ENCODE measurements at regions not wholly inside any gene's neighbourhood (a gene's known extent, or its start where the extent isn't known, plus 50 kb on each side); places are given as distances from the start of the nearest gene placed in this dataset.

DNA sequence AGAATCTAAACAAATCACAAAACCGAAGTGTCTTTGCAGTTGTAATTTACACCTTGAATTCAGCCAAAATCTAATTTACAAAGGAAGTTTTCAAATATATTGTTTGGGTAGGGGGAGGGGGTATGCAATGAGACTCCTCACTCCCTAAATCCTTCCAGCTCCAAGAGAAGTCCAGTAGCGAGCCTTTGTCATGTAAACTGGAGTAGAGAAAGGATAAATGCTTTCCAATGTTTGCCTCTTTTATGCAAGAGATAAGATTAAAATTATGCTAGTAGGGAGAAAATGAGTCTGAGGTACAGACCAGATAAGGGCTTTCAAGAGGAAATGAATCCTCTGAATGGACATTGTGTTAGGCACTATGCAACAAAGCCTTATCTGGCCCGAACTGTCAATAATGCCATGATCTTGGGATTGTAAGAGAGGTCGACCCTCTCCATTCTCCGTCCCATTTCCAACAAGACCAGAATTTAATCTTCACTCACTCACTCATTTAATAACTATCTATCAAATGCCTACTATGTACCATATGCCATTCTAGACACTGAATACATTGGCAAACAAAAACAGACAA lies 199.2 kb downstream of the LACC1 start:
- POLR2A ChIA-PET: no interaction called here
- DNase-seq (ENCODE audit: extremely low spot score): no peak
- CTCF ChIA-PET: no interaction called here
- TF ChIP-seq SP1 (IDR thresholded peaks at IDR 0.05) (no peak), ARNT (IDR thresholded peaks at IDR 0.05) (no peak), HDGF (IDR thresholded peaks at IDR 0.05; ENCODE audit: borderline replicate concordance) (no peak)

GRCh38 chr13:44079413-44080205 lies 199.9 kb downstream of the LACC1 start:
- CTCF ChIA-PET: no interaction called here
- DNase-seq (ENCODE audit: extremely low spot score): no peak
- TF ChIP-seq BHLHE40 (IDR thresholded peaks at IDR 0.05; ENCODE audit: borderline replicate concordance): no peak
- TF ChIP-seq PKNOX1 (IDR thresholded peaks at IDR 0.05): no peak
- TF ChIP-seq FOXA1 (IDR thresholded peaks at IDR 0.05): no peak
- POLR2A ChIA-PET: no interaction called here

DNA sequence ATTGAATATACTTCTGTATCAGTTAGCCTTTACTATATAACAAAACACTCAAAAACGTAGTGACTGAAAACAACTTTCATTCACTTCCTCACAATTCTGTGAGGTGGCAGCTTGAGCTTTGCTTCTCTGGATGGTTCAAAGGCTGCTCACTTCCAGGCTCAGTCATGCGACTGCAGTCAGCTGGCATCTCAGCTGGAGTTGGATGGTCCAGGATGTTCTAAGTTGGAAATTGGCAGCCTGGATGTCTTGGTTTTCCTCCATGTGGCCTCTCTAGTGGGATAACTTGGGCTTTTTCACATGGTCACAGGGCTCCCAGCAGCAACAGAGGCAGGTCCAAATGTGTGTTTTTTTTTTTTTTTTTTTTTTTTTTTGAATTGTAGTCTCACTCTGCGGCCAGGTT lies 204.4 kb downstream of the LACC1 start:
- POLR2A ChIA-PET: no interaction called here
- CTCF ChIA-PET: no interaction called here

DNA sequence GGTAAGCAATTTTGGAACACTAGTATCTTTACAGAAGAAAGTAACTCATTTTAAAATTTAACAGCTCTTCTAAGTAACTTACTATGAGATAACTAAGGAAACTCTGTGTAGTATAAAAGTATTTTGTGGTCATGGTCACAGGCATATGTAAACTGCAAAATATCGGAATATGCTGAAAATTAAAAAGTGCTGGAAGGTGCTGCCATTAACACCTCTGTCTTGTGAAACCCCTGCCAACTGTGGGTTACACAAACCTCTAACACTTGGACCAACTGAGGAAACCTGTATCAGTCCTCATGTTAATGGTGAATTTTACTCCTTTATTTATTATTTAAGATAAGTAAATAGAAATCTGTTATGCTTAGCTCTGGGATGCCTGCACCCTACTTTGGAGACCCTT lies 206.7 kb downstream of the LACC1 start:
- TF ChIP-seq TARDBP (IDR thresholded peaks at IDR 0.05) (no peak), FOXM1 (IDR thresholded peaks at IDR 0.05; ENCODE audit: borderline replicate concordance) (no peak), SP1 (IDR thresholded peaks at IDR 0.05) (no peak), FOXA1 (IDR thresholded peaks at IDR 0.05) (no peak), HDGF (IDR thresholded peaks at IDR 0.05; ENCODE audit: borderline replicate concordance) (no peak), SUZ12 (IDR thresholded peaks at IDR 0.05) (no peak), L3MBTL2 (conservative IDR thresholded peaks at IDR 0.05) (no peak), CTBP1 (IDR thresholded peaks at IDR 0.05; ENCODE audit: borderline replicate concordance) (no peak), PKNOX1 (IDR thresholded peaks at IDR 0.05) (no peak), BHLHE40 (IDR thresholded peaks at IDR 0.05; ENCODE audit: borderline replicate concordance) (no peak), NFRKB (IDR thresholded peaks at IDR 0.05) (no peak)
- DNase-seq (ENCODE audit: extremely low spot score): no peak
- CTCF ChIA-PET: no interaction called here
- POLR2A ChIA-PET: no interaction called here

More for the DNA sequence above, 204.4 kb downstream of the LACC1 start:
- no peak for DNase-seq (ENCODE audit: extremely low spot score)
- TF ChIP-seq ARNT (IDR thresholded peaks at IDR 0.05): no peak
- TF ChIP-seq HDGF (IDR thresholded peaks at IDR 0.05; ENCODE audit: borderline replicate concordance): no peak
- TF ChIP-seq BHLHE40 (IDR thresholded peaks at IDR 0.05; ENCODE audit: borderline replicate concordance): no peak
- TF ChIP-seq LEF1 (IDR thresholded peaks at IDR 0.05; ENCODE audit: borderline replicate concordance): no peak
- no peak for TF ChIP-seq SUZ12 (IDR thresholded peaks at IDR 0.05)
- no peak for TF ChIP-seq ELF4 (IDR thresholded peaks at IDR 0.05)
- no peak for TF ChIP-seq SP1 (IDR thresholded peaks at IDR 0.05)
- TF ChIP-seq TARDBP (IDR thresholded peaks at IDR 0.05): no peak
- TF ChIP-seq FOXA1 (IDR thresholded peaks at IDR 0.05): no peak
- no peak for TF ChIP-seq FOXK2 (IDR thresholded peaks at IDR 0.05)

DNA sequence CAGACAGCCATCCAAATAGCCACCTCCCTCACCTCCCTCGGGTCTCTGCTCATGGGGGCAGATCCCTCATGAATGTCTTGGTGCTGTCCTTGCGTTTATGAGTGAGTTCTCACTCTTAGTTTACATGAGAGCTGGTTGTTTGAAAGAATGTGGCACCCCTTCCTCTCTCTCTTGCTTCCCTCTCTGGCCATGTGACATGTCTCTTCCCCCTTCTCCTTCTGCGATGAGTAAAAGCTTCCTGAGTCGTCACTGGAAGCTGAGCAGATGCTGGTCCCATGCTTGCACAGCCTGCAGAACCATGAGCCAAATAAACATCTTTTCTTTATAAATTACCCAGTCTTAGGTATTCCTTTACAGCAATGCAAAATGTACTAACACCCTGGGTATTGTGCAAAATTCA lies 208.7 kb downstream of the LACC1 start:
- TF ChIP-seq FOXK2 (IDR thresholded peaks at IDR 0.05): no peak
- no peak for TF ChIP-seq LEF1 (IDR thresholded peaks at IDR 0.05; ENCODE audit: borderline replicate concordance)
- TF ChIP-seq PKNOX1 (IDR thresholded peaks at IDR 0.05): no peak
- TF ChIP-seq SUZ12 (IDR thresholded peaks at IDR 0.05): no peak
- no peak for TF ChIP-seq ARNT (IDR thresholded peaks at IDR 0.05)
- no peak for TF ChIP-seq TARDBP (IDR thresholded peaks at IDR 0.05)
- no peak for TF ChIP-seq HDGF (IDR thresholded peaks at IDR 0.05; ENCODE audit: borderline replicate concordance)
- TF ChIP-seq CTBP1 (IDR thresholded peaks at IDR 0.05; ENCODE audit: borderline replicate concordance): no peak
- no peak for TF ChIP-seq NFRKB (IDR thresholded peaks at IDR 0.05)
- no peak for TF ChIP-seq ZNF384 (IDR thresholded peaks at IDR 0.05)
- TF ChIP-seq BHLHE40 (IDR thresholded peaks at IDR 0.05; ENCODE audit: borderline replicate concordance): no peak
- TF ChIP-seq ELF4 (IDR thresholded peaks at IDR 0.05): no peak
- TF ChIP-seq FOXM1 (IDR thresholded peaks at IDR 0.05; ENCODE audit: borderline replicate concordance): no peak
- no peak for TF ChIP-seq SP1 (IDR thresholded peaks at IDR 0.05)
- ChIA-PET CTCF (no interaction called here), POLR2A (no interaction called here)
- DNase-seq (ENCODE audit: extremely low spot score): no peak

DNA sequence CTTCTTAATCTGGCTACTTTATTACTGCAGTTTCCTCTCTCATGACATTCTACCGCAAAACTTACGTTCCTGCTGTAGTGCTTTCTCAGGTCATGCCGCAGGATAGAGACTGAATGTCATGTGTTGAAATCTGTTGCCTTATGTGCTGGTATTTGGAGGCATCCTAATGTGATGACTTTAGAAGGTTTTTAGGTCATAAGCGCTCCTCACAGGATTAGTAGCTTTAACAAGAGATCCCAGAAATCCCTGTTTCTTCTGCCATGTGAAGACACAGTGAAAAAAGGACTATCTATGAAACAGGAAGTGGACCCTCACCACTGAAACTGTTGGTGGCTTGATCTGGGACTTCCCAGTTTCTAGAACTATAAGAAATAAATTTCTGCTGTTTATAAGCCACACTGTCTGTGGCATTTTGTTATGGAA lies 209.3 kb downstream of the LACC1 start:
- no peak for DNase-seq (ENCODE audit: extremely low spot score)
- TF ChIP-seq FOXM1 (IDR thresholded peaks at IDR 0.05; ENCODE audit: borderline replicate concordance) (no peak), SP1 (IDR thresholded peaks at IDR 0.05) (no peak), ELF4 (IDR thresholded peaks at IDR 0.05) (no peak)
- POLR2A ChIA-PET: no interaction called here
- CTCF ChIA-PET: no interaction called here

GRCh38 chr13:44089452-44089851 lies 209.7 kb downstream of the LACC1 start:
- no peak for DNase-seq (ENCODE audit: extremely low spot score)
- ChIA-PET POLR2A (no interaction called here), CTCF (no interaction called here)
- no peak for TF ChIP-seq LEF1 (IDR thresholded peaks at IDR 0.05; ENCODE audit: borderline replicate concordance)
- TF ChIP-seq BHLHE40 (IDR thresholded peaks at IDR 0.05; ENCODE audit: borderline replicate concordance): no peak
- no peak for TF ChIP-seq L3MBTL2 (conservative IDR thresholded peaks at IDR 0.05)
- no peak for TF ChIP-seq HDGF (IDR thresholded peaks at IDR 0.05; ENCODE audit: borderline replicate concordance)
- TF ChIP-seq SUZ12 (IDR thresholded peaks at IDR 0.05): no peak
- no peak for TF ChIP-seq PKNOX1 (IDR thresholded peaks at IDR 0.05)
- no peak for TF ChIP-seq ELF4 (IDR thresholded peaks at IDR 0.05)
- no peak for TF ChIP-seq CTBP1 (IDR thresholded peaks at IDR 0.05; ENCODE audit: borderline replicate concordance)
- TF ChIP-seq TARDBP (IDR thresholded peaks at IDR 0.05): no peak
- TF ChIP-seq FOXM1 (IDR thresholded peaks at IDR 0.05; ENCODE audit: borderline replicate concordance): no peak
- TF ChIP-seq ZNF384 (IDR thresholded peaks at IDR 0.05): no peak
- no peak for TF ChIP-seq FOXK2 (IDR thresholded peaks at IDR 0.05)
- TF ChIP-seq NFRKB (IDR thresholded peaks at IDR 0.05): no peak
- TF ChIP-seq SP1 (IDR thresholded peaks at IDR 0.05): no peak
